Stimulated activated CD8-positive, alpha-beta memory T cell treated with anti-CD3 and anti-CD28 coated beads, Interleukin-4, amount 100 ng/mL, for 48 hours (primary cell): ENCODE measurements at regions not wholly inside any gene's neighbourhood (a gene's known extent, or its start where the extent isn't known, plus 50 kb on each side); places are given as distances from the start of the nearest gene placed in this dataset.

Experiments used
- DNase-seq: peaks from one replicate; pipeline ENCODE4 v3.0.0-alpha.2; 2020

DNA sequence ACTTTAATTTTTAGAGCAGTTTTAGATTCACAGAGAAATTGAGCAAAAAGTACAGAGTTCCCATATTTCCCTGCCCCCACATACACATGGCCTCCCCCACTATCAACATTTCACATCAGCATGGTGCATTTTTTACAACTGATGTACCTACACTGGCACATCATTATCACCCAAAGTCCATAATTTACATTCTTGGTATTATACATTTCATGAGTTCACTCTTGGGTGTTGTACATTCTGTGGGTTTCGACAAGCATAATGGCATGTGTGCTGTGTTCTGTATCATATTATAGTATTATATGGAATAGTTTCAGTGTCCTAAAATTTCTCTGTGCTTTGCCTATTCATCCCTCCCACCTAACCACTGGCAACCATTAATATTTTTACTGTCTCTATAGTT lies 419.8 kb upstream of the THBS1 start:
- DNase-seq, result no peak

DNA sequence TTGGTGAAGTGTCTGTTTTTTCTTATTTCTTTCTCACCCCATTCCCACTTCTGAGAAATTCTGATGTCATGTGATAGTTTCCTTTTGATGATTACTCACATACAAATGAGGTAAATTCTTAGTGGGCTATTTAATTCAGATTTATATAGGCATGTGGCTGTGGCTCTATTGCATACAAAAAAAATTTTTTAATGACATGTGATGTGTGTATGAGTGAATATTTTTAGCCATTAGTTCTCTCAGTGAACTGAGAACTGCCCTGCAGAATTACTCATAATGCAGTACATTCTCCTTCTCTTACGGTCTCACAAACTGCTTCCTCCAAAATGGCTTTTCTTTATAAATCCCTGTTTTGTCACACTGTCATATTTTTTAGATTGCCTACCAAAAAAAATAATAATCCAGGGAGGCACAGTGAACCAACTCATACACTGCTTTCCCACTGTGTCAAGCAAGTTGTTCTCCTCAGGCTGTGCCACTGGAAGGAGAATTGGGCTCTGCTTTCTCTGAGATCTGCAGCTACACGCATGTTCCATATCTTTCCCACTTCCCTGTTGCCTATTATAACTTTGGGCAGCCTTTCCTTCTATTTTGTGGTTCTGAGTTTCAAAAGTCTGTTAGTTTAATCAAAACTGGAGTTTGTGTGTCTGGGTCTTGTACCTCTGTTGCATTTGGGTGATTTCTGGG lies 415.7 kb upstream of the THBS1 start:
- DNase-seq, result no peak

DNA sequence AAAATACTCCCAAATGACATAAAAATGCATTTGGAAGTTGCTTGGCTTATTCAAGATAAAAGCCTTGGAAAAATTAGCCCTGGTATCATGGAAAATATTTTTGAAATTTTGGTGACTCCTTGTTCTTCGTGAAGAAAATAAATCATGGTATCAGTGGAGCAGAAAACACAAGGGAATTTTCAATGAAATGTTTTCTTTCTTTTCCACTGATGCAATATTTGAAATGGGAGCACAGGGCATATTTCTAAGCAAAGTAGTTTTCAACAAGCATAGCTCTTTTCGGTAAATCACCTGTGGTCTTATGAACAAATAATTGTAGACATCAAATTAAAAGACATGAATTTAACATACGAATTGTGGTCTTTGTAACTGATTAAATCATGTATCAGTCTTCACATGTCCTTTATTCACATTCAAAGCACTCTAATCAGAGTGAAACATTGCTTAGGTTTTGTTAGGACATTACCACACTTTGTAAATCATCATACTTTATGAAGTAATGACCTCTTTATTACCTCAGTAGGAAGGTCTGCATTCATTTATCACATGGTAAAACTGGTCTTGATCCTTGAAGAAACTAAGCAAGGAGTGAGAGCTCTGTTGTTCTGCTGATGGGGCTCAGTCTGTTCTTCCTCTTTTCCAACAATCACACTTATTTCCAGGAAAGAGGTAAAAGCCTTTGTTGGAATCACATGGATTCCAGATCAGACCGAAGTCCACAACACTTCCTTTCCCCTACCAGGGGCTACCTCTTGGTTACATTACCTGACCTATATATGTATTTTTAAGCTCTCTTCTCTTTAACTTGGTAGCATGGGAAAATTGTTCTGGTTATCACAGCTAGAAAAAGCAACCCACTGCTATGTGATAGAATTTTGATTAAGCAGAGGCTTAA lies 413.5 kb upstream of the THBS1 start:
- DNase-seq, result no peak

DNA sequence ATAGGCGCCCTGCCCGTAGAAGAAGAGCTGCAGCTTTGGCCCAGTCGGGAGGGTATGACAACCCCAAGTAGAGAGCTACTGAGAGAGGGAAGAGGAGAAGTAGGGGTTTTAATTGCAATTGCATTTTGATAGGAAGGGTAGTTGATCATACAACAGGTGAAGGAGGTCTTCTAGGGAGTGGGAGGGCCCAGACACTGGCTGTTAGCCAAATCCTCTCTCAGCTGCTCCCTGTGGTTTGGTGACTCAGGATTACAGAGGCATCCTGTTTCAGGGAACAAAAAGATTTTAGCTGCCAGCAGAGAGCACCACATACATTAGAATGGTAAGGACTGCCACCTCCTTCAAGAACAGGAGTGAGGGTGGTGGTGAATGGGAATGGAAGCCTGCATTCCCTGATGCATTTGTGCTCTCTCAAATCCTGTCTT lies 408.9 kb upstream of the THBS1 start:
- peak; percentile 60 for DNase-seq

DNA sequence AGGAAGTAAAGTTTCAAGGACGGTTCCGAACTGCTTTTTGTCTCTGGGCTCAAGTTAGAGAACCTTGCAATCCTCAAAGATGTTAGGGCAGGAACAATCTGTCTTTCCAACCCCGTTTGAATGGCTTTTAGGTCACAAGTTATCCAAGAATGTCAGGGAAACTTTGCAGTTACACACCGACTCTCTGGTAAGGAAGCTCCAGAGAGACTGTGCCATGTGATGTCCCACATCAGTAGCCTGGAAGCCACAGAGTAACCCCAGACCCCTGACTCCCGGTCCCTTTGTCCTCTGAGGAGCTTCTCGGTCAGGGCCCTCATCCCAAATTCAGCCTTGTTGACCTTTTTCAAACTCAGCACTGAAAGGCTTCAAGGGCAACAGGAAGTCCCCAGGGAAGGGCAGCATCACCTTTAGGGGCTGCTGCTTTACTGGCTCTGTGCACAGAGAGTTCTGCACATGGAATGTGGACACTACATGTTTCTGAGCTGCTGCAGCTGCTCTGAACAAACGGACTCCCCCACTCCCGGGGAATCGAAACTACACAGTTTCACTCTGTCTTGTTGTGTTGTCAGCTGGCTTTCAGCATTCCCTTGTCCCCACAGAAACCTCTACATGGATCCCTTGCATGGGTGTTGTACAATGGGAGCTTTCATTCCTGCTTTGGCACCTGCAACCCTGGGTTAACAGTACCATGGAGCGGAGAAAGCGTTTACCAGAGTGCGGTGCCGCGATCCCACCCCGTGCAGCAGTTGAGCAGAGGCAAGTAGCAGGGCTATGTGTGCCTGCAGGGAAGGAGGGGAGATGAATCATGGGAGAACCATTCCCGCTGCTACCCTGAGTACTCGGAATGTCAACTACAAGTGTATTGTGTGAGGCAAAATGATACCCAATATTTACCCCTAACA lies 408.2 kb upstream of the THBS1 start:
- no peak for DNase-seq

DNA sequence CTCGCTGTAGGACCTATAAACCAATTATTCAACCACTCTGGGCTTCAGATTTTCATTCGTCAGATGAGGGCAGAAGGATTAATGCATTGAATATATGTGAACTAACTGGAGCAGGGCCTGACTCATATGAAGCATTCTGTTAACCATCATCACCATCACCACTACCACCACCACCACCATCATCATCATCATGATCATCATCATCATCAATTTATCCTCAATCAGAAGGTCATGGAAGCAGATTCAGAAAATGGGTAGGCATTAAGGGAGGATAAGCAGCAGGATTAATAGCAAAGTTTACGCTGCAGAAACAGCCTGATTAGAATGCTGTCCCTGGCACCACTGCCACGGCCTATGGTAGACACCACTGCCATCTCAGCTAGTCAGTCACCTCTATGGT lies 407.5 kb upstream of the THBS1 start:
- no peak for DNase-seq

DNA sequence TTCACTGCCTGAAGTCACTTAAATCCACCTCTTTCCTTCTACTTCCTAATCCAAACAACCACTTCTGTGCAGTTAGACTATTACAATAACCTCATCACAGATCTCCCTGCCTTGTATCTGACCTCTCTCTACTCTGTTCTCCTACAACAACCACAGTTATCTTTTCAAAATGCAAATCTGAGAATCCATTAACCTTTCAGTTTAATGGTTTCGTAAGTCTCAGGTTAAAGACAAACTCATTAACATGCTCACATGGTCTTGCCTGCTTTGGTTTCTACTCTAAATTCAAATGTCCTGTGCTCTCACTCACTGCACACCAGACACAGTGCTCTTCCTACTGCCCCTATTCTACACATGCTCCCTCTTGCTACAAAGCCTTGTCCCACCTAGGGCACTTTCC lies 406.5 kb upstream of the THBS1 start:
- DNase-seq, result no peak

DNA sequence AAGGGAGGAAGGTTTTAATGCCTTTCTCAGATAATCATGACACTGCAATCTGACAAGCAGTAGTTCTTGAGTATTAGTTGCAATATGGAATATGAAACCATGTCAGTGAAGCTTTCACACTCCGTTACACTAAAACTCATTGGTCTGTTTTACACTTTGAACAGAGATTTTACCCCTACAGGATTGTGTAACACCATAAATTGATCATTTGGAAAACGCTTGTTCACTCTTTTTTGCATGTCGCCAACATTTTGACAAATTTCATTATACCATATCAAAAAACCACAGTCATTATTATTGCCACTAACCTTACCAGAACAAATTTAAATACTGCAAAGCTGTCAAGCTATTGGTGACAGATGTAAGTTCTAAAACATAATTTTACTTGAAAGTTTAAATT lies 404.8 kb upstream of the THBS1 start:
- no peak for DNase-seq

DNA sequence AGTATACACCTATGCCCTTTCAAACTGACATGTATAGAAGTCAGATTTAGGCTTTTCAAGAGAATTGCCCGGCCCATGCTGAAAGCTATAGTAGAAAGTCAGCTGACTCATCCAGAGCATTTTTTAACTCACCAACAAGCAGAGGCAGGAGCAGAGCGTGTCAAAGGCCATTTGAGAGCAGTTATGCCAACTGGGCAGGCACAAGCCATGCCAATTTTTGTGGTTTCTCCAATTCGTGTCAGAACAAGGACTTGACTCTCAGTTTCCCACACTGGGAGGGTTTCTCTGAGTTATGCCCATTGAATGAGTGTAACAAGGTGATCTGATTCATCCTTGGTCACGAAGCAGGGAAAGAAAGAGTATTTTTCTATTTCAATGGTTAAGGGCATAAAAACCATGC lies 403.3 kb upstream of the THBS1 start:
- DNase-seq, result no peak

DNA sequence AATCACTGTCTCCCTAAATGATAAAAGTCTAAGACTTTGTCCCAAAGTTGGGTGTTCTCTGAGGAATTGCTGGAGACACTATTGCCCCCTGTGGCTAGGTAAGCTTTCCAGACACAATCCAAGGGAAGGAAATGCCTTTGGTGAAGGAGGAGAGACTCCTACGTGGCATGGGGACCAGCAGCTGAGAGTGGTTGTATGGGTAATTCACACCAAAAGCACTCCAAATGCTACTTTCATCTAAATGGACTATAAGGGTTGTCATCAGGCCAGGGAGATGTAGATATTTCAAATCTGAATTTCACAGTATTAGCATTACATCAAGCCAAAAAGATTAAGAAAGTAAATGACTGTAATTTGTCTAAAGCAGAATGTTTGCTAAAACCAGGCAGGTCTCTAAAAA lies 400.8 kb upstream of the THBS1 start:
- no peak for DNase-seq

DNA sequence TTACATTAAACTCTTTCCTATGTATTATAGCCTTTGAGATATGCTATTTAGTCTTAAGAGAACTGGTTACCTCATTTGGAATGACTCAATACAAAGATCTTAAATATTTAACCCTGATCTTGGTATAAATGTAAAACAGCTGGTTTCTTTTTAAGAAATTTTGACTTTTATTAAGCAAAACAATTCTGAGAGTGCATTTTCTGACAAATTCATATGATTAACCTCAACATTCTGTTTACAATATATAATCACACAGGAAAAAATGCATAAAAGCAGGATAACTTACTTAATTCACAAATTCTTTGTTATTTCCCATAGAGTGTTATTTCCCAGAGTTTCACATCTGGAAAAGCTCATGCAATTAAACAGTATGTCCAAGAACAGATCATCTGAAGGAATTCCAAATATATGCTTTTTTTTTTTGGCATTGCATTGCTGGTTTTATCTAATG lies 400.4 kb upstream of the THBS1 start:
- DNase-seq, result no peak

DNA sequence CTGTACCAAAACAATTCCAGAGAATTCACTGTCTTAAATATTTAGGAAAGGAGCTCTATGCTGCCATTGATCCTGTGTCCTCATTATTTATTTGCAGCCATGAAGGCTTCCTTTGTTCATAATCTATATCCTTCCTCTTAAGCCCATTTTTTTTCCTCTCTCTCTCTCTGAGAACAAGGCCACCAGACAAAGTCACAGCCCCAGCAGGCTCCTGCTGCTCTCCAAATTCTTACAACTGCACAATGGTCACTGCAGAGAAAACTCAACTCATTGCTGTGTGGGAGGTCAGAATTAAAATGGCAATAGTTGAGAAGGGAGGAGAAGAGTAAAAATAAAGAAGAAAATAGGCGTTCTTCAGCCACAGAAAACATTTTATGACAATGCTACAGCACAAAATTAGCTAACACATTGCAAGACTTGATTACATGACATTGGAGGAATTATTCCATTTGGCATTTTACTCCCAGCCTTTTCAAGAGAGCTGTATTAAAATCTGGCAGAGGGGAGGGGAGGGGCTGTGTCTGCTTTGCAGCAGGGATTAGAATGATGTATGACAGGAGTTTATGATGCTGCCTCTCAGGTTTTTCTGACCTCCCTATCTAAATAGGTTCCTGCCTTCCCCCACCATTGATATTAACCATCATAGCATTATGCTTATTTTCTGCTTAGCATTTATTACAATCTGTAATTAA lies 399.7 kb upstream of the THBS1 start:
- no peak for DNase-seq

DNA sequence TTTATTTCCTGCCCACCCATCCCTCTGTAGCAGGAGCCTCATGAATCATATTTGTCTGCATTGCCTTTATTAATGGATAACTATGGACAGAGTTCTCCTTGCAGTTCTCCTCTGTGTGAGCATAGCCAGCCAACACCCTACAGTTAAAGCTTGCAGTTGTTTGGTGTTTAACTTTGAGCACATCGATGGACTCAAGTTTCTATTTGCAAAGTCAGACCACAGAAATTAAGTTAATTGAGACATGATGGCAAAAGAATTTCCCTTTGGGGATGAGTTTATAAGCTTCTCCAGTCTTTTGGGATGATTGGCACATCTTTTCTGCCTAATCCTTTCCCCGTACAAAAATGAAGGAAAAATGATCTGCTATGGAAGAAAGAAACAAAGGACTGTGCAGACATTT lies 398.9 kb upstream of the THBS1 start:
- no peak for DNase-seq

DNA sequence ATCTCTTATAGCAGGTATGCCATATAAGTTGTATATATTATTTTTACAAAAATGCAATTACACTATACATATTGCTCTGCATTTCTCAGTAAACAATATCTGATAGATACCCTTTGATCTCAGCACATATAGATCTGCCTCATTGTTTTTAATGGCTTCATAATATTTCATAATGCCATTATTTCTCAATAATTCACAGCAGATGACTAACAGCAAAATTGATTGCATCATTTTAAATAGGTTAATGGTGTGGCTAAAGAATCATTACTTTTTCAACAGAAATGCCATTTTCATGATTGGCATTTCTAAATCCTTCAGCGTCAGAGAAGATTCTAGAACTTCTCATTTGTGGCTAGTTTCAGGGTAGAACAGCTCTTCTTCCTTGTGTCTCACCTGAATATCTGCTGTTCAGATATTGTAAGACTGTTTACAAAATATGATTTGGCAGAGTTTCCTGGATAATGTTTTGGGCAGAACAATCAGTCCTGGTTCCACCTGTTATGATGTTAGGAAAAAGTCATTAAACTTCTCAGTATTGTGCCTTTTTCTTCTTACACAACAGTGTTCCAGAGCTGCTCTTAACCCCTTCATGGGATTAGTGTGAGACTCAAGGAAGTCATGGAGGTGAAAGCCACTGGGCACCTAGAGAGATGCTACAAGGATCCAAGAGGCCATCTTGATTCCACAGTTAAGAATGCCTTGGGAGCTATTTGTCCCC lies 397.6 kb upstream of the THBS1 start:
- no peak for DNase-seq

DNA sequence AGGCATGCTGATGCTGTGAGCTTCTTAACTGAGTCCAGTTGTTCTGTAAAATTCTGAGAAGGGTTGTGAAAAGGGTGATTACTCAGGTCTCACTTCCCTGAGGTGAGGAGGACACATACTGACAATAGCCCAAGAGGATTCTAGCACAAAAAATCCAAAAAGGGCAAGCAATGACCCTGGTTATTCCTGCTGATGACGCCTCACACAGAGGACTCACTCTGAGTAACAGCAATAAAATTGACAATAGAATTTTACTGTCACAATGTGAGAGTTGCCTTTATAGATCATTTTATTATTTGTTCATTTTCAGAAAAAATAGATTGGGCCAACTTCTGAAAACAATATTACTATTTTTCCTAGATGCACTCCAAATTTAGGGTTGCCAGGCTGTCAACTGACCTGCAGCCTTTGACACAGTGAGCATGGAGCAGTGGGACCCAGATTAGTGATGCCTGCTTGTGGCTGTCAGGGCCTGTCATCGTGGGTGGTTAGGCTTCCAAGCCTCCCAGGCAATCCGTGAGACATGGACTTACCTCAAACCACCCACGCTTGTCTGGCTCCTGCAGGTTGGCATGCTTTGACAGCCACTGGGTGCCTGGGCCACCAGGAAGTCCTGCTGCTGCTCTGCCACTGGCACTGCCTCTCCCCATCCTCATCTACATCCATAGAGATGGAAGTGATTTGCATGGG lies 396.0 kb upstream of the THBS1 start:
- DNase-seq, result no peak

DNA sequence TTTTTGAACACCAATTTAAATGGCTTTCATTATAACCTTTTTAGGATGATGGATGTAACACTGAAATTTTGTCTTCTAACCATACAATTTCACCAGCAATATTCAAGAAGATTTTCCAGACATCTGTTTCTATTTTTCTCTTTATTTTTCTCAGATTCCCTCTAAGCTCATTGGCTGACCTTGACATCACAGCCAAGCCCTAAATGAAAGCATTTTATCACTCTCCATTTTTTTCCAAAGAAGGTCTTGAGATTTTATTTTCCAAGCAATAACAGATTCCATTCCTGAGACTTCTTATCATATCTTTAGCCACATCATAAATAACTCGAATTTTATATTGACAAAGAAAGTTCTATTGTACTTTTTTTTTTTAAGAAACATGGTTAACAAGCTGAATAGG lies 392.6 kb upstream of the THBS1 start:
- no peak for DNase-seq

DNA sequence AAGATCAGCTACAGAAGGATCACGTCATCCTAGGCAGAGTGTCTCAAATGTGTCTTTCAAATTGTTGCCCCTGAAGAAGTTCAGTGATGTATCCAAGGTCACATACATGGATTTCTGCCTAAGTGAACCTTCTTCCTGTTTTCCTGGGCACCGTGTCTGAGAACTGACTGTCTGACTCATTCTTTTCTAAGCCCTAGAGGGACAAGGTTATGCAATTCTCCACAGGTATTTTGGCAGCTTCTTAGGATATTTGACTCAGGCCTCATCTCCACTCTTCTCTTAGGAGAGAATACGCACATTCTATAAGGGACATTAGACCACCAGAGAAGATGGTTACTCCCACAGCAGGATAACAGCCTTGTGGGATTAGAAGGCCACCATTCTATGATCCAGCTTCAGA lies 391.9 kb upstream of the THBS1 start:
- DNase-seq, result no peak

DNA sequence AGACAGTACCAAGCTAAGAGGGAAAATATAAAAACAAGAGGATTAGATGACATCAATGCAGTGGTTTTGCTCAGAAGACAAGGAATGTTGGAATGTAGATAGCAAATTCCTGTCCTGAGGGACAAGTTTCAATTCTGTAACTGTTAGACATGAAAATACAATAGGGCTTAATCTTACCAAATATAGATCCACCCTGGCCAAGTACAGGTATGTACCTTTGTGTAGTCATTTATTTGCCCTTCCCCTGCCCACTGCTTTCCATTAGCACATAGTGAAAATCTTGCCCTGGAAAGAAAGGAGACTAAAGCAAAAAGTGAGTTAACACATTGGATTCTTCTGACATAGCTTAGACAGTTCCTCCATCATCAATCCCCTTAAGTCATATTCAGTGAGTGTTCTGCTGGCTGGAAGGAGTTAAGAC lies 389.0 kb upstream of the THBS1 start:
- DNase-seq, result no peak

DNA sequence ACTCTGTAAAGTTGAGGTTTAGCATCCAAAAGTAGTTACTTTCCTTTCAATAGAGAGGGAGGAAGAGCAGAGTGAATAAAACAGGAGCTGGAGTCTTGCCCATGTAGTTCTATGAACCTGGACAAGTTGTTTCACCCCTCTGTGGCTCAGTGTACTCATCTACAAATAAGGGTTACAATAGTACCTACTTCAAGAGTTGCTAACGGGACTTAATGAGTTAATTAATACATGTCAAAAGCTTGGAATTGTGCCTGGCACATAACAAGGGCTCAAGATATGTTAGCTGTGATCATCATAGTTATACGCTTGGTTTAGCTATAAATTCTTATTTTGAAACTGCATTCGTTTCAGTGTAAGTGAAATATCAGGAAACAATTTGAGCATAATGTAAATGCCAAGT lies 388.5 kb upstream of the THBS1 start:
- no peak for DNase-seq

DNA sequence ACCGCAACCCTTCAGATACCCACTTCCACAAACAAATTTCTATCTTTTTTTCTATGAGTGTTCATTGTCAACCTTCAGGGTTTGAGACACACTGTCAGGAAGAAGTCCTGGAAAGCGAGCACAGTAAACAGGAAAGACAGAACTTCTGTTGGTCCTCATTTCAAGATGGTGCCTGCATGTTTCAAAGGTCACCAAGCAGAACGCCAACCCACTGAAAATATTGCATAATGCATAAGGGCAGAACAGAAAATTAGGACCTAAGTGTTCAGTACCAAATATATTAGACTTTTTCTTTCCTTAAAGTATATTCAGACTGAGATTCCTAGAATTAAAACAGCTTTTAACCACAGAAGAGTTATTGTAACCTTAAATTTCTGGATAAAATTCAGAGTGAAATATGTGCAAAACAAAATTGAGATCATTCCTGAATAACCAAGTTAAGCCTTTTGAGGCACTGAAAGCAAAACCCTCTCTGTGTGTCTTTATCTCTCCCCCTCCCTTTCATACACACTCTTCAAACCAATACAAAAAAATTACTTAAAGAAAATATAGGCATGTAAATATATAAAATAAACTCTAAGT lies 387.8 kb upstream of the THBS1 start:
- DNase-seq, result no peak

DNA sequence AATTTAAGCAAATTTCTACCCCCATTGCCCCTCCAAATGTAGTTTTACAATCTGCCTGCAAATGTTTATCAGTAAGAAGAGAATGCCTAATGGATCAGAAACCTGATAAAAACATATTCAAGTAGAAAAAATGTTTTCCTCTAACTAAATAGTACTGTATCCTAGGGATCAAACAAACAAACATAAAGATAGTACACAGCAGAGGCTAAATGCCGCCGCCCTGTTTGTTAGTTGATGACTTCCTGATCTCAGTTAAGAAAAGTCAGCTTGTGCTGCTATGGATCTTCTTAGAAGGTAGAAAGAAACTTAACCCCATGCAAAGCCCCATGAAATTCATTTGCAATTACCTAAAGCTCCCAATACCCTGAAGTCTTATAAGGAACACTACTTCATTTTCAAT lies 387.3 kb upstream of the THBS1 start:
- no peak for DNase-seq
